Osteocyte (in vitro differentiated cells): ENCODE measurements at regions not wholly inside any gene's neighbourhood (a gene's known extent, or its start where the extent isn't known, plus 50 kb on each side); places are given as distances from the start of the nearest gene placed in this dataset.

Experiments used
- DNase-seq: peaks from one replicate; pipeline ENCODE4 v3.0.0; 2021; ENCODE audit warnings: mixed read lengths; ENCODE audit not compliant: unreplicated experiment; ENCODE audit errors: extremely low spot score
- H3K27ac Mint-ChIP-seq: one replicate; pipeline ENCODE4 v1.8.0; 2021; ENCODE audit warnings: mild to moderate bottlenecking, mixed read lengths; ENCODE audit not compliant: unreplicated experiment
- H3K27me3 Mint-ChIP-seq: one replicate; pipeline ENCODE4 v1.8.0; 2021; ENCODE audit warnings: mixed read lengths; ENCODE audit not compliant: unreplicated experiment
- H3K36me3 Mint-ChIP-seq: one replicate; pipeline ENCODE4 v1.8.0; 2021; ENCODE audit warnings: mixed read lengths; ENCODE audit not compliant: unreplicated experiment
- H3K4me1 Mint-ChIP-seq: one replicate; pipeline ENCODE4 v1.8.0; 2021; ENCODE audit warnings: mixed read lengths; ENCODE audit not compliant: unreplicated experiment
- H3K4me3 Mint-ChIP-seq: one replicate; pipeline ENCODE4 v1.8.0; 2021; ENCODE audit warnings: mild to moderate bottlenecking, moderate library complexity, mixed read lengths; ENCODE audit not compliant: unreplicated experiment
- H3K9me3 Mint-ChIP-seq: one replicate; pipeline ENCODE4 v1.8.0; 2021; ENCODE audit warnings: mixed read lengths; ENCODE audit not compliant: unreplicated experiment
- TF ChIP-seq, protein P1 (sequence below): fragments of 200-600 bp; sonication (generic); IDR thresholded peaks from 2 replicates; pipeline ENCODE4 v1.5.0; 2021; ENCODE audit warnings: antibody characterized with exemption, mild to moderate bottlenecking, moderate library complexity

DNA sequence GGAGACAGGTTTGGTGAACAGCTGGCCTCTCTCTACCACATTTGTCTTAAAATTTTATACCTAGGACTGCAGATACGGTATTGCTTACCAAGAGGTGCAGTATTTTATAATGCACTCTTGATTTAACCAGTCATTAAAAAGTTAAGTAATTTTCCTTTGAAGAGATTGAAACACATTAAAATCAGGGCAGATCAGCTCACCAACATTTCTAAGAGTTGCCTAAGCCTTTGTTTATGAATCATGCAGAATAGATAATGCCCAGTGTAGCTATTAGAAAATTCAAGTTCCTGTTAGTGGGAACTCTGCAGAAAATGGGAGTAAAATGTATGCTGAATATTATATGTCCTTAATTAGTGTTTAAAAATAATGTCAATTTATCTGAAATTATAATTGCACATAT is 140.2 kb upstream of the PRPS1L1 start:
- H3K36me3 Mint-ChIP-seq: no peaks in the 10 kb centered on the region
- H3K27me3 Mint-ChIP-seq: peaks cover 23% of the 10 kb centered on the region
- DNase-seq: no peak
- TF ChIP-seq, protein P1, sequence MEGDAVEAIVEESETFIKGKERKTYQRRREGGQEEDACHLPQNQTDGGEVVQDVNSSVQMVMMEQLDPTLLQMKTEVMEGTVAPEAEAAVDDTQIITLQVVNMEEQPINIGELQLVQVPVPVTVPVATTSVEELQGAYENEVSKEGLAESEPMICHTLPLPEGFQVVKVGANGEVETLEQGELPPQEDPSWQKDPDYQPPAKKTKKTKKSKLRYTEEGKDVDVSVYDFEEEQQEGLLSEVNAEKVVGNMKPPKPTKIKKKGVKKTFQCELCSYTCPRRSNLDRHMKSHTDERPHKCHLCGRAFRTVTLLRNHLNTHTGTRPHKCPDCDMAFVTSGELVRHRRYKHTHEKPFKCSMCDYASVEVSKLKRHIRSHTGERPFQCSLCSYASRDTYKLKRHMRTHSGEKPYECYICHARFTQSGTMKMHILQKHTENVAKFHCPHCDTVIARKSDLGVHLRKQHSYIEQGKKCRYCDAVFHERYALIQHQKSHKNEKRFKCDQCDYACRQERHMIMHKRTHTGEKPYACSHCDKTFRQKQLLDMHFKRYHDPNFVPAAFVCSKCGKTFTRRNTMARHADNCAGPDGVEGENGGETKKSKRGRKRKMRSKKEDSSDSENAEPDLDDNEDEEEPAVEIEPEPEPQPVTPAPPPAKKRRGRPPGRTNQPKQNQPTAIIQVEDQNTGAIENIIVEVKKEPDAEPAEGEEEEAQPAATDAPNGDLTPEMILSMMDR: no peak
- no peak overlapping the region for H3K4me3 Mint-ChIP-seq
- no peaks in the 10 kb centered on the region for H3K9me3 Mint-ChIP-seq
- peaks cover 3% of the 10 kb centered on the region for H3K4me1 Mint-ChIP-seq
- H3K27ac Mint-ChIP-seq: no peak overlapping the region

DNA sequence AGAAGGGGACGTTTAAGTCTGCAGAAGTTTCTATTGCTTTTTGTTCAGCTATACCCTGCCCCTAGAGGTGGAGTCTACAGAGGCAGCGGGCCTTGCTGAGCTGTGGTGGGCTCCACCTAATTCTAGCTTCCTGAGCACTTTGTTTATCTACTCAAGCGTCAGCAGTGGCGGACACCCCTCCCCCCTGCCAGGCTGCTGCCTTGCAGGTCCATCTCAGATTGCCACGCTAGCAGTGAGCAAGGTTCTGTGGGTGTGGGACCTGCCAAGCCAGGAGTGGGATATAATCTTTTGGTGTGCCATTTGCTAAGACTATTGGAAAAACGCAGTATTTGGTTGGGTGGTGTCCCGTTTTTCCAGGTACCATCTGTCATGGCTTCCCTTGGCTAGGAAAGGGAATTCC is 147.3 kb upstream of the PRPS1L1 start:
- TF ChIP-seq, protein P1: no peak
- Mint-ChIP-seq H3K27me3 (peaks cover 24% of the 10 kb centered on the region), H3K4me3 (no peak overlapping the region), H3K36me3 (no peaks in the 10 kb centered on the region), H3K9me3 (no peaks in the 10 kb centered on the region), H3K27ac (no peak overlapping the region), H3K4me1 (no peaks in the 10 kb centered on the region)
- DNase-seq: no peak

DNA sequence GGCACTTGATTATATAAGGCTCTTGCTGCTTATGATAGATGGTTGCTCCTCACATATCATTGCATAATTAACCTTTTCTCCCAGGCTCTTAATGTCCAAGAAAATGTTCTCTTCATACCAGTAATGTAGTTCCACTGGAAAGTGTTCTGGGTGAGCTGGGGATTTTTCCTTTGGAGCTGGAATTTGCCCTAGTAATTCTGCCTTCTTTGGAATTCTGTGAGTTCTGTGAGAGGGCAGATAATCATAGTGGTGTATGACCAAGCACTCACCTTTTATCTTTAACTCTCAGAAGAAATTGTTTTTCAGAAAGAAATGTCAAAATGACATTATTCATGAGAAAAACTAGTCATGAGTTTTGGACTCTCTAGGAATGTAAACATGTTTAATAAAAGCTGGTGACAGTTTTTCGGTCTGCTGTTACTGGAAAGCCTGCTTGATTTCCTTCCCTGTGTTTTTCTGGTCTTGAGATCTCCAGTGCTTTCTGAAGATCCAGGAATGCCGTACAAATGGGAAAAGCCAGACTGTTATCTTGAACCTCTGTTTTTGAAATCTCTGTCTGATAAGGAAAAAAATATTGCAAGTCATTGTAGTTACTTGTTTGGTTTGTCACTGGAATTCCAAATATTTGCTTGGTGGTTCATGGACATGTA is 148.3 kb upstream of the PRPS1L1 start:
- Mint-ChIP-seq H3K4me3 (no peak overlapping the region), H3K36me3 (no peaks in the 10 kb centered on the region), H3K9me3 (no peaks in the 10 kb centered on the region), H3K27me3 (peaks cover 22% of the 10 kb centered on the region), H3K4me1 (no peaks in the 10 kb centered on the region), H3K27ac (no peak overlapping the region)
- TF ChIP-seq, protein P1: no peak
- DNase-seq: no peak

DNA sequence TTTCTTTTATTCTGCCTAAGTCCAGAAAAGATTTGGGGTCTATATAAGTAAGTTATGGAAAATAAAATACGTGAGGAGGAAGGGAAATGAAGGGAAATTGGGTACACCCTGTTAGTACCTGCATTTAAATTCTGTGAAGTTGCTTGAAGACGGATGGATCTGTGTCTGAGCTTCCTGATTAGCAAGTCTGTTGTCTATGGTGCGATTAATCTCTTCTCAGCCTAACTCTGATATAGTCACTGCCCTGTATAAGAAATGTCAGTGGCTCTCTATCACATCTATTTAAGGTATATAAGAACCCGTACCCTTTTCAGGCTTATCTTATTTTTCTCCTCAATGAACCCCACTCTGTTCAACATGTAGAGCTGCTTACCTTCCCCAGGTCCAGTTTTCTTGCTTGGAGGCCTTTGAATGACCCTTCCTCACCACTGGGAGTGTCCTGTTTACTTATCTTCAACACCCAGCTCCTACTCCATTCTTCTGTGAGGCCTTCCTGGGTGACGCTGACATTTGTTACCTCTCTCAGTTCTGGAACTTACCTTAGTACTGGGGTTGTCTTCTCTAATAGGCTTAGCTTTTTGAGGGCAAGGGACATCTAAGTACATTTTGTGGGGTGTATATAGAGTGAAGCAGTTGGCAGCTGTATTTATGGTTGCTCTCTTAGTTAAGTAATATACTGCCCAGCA is 149.6 kb upstream of the PRPS1L1 start:
- no peak for DNase-seq
- Mint-ChIP-seq H3K27me3 (peaks cover 29% of the 10 kb centered on the region), H3K36me3 (no peaks in the 10 kb centered on the region), H3K9me3 (no peaks in the 10 kb centered on the region), H3K27ac (no peak overlapping the region), H3K4me3 (no peak overlapping the region), H3K4me1 (no peaks in the 10 kb centered on the region)
- TF ChIP-seq, protein P1: no peak

DNA sequence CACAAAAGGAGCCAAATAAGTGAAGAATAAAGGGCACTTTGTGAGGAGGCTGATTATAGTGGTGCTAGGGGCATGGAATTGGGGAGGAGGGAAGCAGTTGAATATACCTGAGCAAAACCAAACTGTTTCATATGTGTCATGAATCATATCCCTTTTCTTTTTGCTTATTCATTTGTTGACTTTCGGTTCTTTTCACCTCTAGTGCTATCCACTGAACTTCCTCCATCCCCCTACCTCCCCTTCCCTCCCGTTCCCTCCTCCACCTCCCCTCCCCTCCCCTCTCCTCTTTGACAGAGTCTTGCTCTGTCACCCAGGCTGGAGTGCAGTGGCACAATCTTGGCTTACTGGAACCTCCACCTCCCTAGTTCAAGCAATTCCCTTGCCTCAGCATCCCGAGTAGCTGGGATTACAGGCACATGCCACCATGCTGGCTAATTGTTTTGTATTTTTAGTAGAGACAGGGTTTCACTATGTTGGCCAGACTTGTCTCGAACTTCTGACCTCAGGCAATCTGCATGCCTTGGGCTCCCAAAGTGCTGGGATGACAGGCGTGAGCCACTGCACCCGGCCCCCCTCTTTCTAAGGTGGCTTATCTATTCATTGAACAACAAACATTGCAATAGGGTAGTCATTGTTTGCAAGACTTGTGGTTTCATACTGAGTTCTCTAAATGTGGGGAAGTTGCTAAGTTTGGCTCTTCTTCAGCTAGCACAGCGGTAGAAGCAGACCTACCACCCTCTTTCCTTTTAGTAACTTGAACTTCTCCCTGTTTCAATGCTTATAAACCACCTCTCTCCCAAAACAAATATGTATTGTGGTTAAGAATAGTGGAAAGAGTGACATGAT is 150.4 kb upstream of the PRPS1L1 start:
- no peak for DNase-seq
- no peaks in the 10 kb centered on the region for H3K9me3 Mint-ChIP-seq
- no peaks in the 10 kb centered on the region for H3K36me3 Mint-ChIP-seq
- no peaks in the 10 kb centered on the region for H3K4me1 Mint-ChIP-seq
- H3K27me3 Mint-ChIP-seq: peaks cover 28% of the 10 kb centered on the region
- H3K4me3 Mint-ChIP-seq: no peak overlapping the region
- TF ChIP-seq, protein P1: no peak
- no peak overlapping the region for H3K27ac Mint-ChIP-seq
